Chondrocyte (in vitro differentiated cells): ENCODE measurements at regions not wholly inside any gene's neighbourhood (a gene's known extent, or its start where the extent isn't known, plus 50 kb on each side); places are given as distances from the start of the nearest gene placed in this dataset.

ENCODE experiments used
- DNase-seq: peaks from one replicate; pipeline ENCODE4 v3.0.0; 2021; ENCODE audit warnings: mixed read lengths, low spot score
- H3K27ac Mint-ChIP-seq: one replicate; pipeline ENCODE4 v1.8.0; 2021; ENCODE audit warnings: mild to moderate bottlenecking, moderate library complexity, mixed read lengths; ENCODE audit not compliant: unreplicated experiment
- H3K27me3 Mint-ChIP-seq: 2 replicates; pipeline ENCODE4 v1.8.0; 2021; ENCODE audit warnings: low read depth, mixed read lengths
- H3K36me3 Mint-ChIP-seq: 2 replicates; pipeline ENCODE4 v1.8.0; 2021; ENCODE audit warnings: low read depth, mixed read lengths
- H3K4me1 Mint-ChIP-seq: 2 replicates; pipeline ENCODE4 v1.8.0; 2021; ENCODE audit warnings: low read depth, mild to moderate bottlenecking, mixed read lengths
- H3K4me3 Mint-ChIP-seq: one replicate; pipeline ENCODE4 v1.8.0; 2021; ENCODE audit warnings: mild to moderate bottlenecking, moderate library complexity, mixed read lengths; ENCODE audit not compliant: unreplicated experiment
- H3K9me3 Mint-ChIP-seq: 2 replicates; pipeline ENCODE4 v1.8.0; 2021; ENCODE audit warnings: low read depth, mixed read lengths
- TF ChIP-seq, protein P1 (sequence below): fragments of 200-600 bp; sonication (generic); IDR thresholded peaks from 2 replicates; pipeline ENCODE4 v1.5.0; 2021; ENCODE audit warnings: antibody characterized with exemption, mild to moderate bottlenecking, moderate library complexity

DNA sequence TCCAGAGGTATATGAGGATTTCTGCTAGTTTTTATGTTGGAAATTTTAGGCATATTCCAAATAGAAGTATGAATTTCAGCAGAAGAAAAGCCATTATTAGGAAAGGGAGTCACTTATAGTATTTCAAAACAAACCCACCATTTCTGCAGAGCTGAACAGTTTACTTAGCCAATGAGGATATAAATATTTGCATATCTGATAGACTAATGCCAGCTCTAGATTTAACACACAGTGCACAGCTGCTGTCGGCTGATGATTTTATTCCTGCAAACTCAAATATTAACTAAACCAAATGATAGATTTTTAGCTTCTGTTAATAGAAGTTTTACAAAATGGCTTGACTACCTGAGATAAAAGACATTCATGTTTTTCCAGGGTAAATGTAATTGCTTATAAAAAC, 375.8 kb upstream of the FANCL start:
- Mint-ChIP-seq H3K36me3 (no peaks in the 10 kb centered on the region), H3K4me3 (no peak overlapping the region), H3K27me3 (peaks cover 3% of the 10 kb centered on the region), H3K27ac (no peak overlapping the region), H3K4me1 (peaks cover 18% of the 10 kb centered on the region), H3K9me3 (no peaks in the 10 kb centered on the region)
- TF ChIP-seq, protein P1, sequence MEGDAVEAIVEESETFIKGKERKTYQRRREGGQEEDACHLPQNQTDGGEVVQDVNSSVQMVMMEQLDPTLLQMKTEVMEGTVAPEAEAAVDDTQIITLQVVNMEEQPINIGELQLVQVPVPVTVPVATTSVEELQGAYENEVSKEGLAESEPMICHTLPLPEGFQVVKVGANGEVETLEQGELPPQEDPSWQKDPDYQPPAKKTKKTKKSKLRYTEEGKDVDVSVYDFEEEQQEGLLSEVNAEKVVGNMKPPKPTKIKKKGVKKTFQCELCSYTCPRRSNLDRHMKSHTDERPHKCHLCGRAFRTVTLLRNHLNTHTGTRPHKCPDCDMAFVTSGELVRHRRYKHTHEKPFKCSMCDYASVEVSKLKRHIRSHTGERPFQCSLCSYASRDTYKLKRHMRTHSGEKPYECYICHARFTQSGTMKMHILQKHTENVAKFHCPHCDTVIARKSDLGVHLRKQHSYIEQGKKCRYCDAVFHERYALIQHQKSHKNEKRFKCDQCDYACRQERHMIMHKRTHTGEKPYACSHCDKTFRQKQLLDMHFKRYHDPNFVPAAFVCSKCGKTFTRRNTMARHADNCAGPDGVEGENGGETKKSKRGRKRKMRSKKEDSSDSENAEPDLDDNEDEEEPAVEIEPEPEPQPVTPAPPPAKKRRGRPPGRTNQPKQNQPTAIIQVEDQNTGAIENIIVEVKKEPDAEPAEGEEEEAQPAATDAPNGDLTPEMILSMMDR = no peak
- DNase-seq = no peak

DNA sequence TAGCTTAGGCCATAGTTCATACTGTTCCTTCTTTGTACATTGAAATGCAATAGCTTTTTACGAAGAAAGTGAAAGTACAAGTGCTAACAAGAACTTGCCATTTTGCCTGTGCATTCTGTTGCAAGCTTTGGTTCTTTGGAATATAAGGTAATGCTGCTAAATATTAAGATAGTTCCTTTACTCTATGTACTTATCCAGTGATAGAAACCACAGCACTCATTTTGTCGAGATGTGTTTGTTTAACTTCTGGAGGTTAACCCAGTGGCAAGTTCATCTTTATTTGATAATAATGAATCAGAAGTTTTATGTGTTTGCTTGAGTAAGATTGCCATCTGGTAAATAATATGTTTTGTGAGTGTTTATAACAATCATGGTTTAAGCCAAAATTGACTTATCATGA, 373.1 kb upstream of the FANCL start:
- Mint-ChIP-seq H3K4me3 (no peak overlapping the region), H3K4me1 (no peaks in the 10 kb centered on the region), H3K27ac (no peak overlapping the region), H3K9me3 (no peaks in the 10 kb centered on the region), H3K36me3 (no peaks in the 10 kb centered on the region), H3K27me3 (peaks cover 11% of the 10 kb centered on the region)
- TF ChIP-seq, protein P1 = no peak
- DNase-seq = no peak

DNA sequence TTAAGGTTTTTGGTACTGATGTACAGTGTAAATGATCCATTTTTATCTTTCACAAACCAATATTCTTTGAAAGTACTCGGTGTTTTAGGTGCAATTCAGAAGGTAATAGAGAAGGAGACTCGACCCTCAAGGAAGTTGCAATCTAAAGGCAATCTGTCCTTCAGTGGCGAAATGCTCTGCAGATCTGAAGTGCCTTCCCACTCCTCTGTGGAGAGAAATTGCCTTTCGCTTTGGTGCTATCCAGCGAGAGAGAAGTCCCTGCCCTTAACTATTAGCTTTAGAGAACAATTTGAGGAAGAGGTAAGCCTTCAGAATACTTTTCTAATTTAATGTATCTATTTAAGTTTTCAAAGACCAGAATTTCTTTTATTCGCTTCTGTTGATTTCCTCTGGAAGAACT, 371.8 kb upstream of the FANCL start:
- Mint-ChIP-seq H3K9me3 (no peaks in the 10 kb centered on the region), H3K27ac (no peak overlapping the region), H3K27me3 (peaks cover 11% of the 10 kb centered on the region), H3K36me3 (no peaks in the 10 kb centered on the region), H3K4me3 (no peak overlapping the region), H3K4me1 (no peaks in the 10 kb centered on the region)
- TF ChIP-seq, protein P1 = no peak
- no peak for DNase-seq

DNA sequence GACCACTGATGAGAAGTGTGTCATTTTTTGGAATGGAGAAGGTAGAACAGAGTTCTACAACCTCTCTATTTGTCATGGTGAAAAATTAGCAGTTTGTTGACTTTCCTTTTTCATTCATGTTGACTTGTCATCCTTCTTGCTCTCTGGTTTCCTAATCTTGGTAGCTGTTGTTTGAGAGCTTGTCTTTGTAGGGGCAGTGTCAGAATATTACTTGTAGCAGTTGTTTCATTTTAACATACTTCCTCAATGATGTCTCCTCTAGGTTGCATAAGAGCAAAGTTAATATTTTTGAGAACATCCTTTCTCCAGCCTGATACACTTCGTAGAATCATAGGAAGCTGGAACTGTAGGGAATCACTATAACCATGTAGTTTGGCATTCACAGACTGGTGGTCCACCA, 368.2 kb upstream of the FANCL start:
- peaks cover 11% of the 10 kb centered on the region for H3K27me3 Mint-ChIP-seq
- H3K4me1 Mint-ChIP-seq = no peaks in the 10 kb centered on the region
- no peak for DNase-seq
- no peaks in the 10 kb centered on the region for H3K36me3 Mint-ChIP-seq
- no peak overlapping the region for H3K27ac Mint-ChIP-seq
- no peak overlapping the region for H3K4me3 Mint-ChIP-seq
- H3K9me3 Mint-ChIP-seq = no peaks in the 10 kb centered on the region
- TF ChIP-seq, protein P1 = no peak

DNA sequence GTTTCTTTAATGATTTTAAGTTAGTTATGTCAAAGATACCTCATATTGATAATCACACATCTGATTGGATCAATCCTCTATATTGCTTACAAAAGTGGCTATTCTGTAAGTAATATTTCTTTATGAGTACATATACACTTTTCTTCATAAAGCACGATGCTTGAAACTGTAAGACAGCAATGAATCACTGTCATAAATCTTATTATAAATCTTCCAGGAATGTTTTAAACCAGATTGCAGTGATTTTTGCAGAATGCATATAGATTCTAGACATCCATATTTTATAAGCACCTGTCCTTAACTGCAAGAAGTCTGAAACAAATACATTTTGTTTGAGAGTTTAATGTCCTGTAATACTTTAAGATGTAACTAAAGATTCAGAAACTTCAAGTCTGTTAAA, 367.0 kb upstream of the FANCL start:
- H3K4me1 Mint-ChIP-seq = no peaks in the 10 kb centered on the region
- H3K27me3 Mint-ChIP-seq = peaks cover 11% of the 10 kb centered on the region
- no peaks in the 10 kb centered on the region for H3K9me3 Mint-ChIP-seq
- no peaks in the 10 kb centered on the region for H3K36me3 Mint-ChIP-seq
- no peak overlapping the region for H3K27ac Mint-ChIP-seq
- TF ChIP-seq, protein P1 = no peak
- no peak overlapping the region for H3K4me3 Mint-ChIP-seq
- no peak for DNase-seq
